H1 (cell line): ENCODE measurements at regions not wholly inside any gene's neighbourhood (a gene's known extent, or its start where the extent isn't known, plus 50 kb on each side); places are given as distances from the start of the nearest gene placed in this dataset.
A peak's percentile ranks its signal among the peaks of the same experiment; 100 is the strongest.

Source experiments
- CTCF ChIA-PET: fragments of 300-600 bp; sonication (Branson Sonifier 250); formaldehyde crosslinking; loops from one replicate; lab custom pipeline; 2021; ENCODE audit not compliant: partially characterized antibody; lab: Charles Lee
- POLR2A ChIA-PET: fragments of 300-600 bp; sonication (Branson Sonifier 250); formaldehyde crosslinking; loops from one replicate; lab custom pipeline; 2021; ENCODE audit warnings: inconsistent platforms; ENCODE audit not compliant: partially characterized antibody; lab: Charles Lee
- DNase-seq, 2 experiments: peaks; one replicate each; pipeline versions ENCODE4 v3.0.0 to v3.0.0-alpha.2; 2010 to 2022; ENCODE audit warnings: low spot score in 2 of 2, low read depth in 1 of 2, mixed read lengths in 1 of 2
- FAIRE-seq: peaks from 2 replicates; lab custom pipeline; 2011; peaks lifted over from hg19 to GRCh38; lab: Jason Lieb, UNC
- H2AFZ ChIP-seq: 2 replicates; pipeline ENCODE4 v1.8.1; 2012; ENCODE audit warnings: low read length, inconsistent platforms
- H2AK5ac ChIP-seq: 2 replicates; pipeline ENCODE4 v1.6.1; 2013; ENCODE audit warnings: low read depth, low read length
- H2BK120ac ChIP-seq: replicated peaks from 2 replicates; pipeline ENCODE3; 2013; ENCODE audit warnings: low read depth, low read length, inconsistent platforms
- H2BK12ac ChIP-seq: 2 replicates; pipeline ENCODE4 v1.6.1; 2013; ENCODE audit warnings: low read depth, low read length
- H2BK15ac ChIP-seq: 2 replicates; pipeline ENCODE4 v1.6.1; 2013; ENCODE audit warnings: low read length
- H2BK20ac ChIP-seq: 2 replicates; pipeline ENCODE4 v1.6.1; 2013; ENCODE audit warnings: low read length
- H2BK5ac ChIP-seq: 2 replicates; pipeline ENCODE4 v1.6.1; 2013; ENCODE audit warnings: low read depth, low read length
- H3K14ac ChIP-seq: 2 replicates; pipeline ENCODE4 v1.6.1; 2013; ENCODE audit warnings: inconsistent platforms; ENCODE audit not compliant: insufficient read length
- H3K18ac ChIP-seq: 2 replicates; pipeline ENCODE4 v1.6.1; 2013; ENCODE audit warnings: low read length; ENCODE audit errors: extremely low read depth
- H3K23ac ChIP-seq: 2 replicates; pipeline ENCODE4 v1.6.1; 2013; ENCODE audit warnings: inconsistent platforms; ENCODE audit not compliant: insufficient read length
- H3K23me2 ChIP-seq: 2 replicates; pipeline ENCODE4 v1.6.1; 2013; ENCODE audit warnings: low read depth, low read length
- H3K27ac ChIP-seq: 2 replicates; pipeline ENCODE4 v1.6.1; 2011; ENCODE audit warnings: low read depth, low read length, inconsistent platforms
- H3K27me3 ChIP-seq, 4 experiments: replicated peaks in 1 of 4; 1 replicate in 1 of 4; 2 replicates in 3 of 4; pipeline versions ENCODE4 v1.6.1 to v1.8.1; 2011 to 2013; ENCODE audit warnings: low read length in 3 of 4, mild to moderate bottlenecking in 3 of 4, inconsistent platforms in 2 of 4, mixed read lengths in 2 of 4, moderate library complexity in 1 of 4; ENCODE audit not compliant: control insufficient read depth in 3 of 4, insufficient read depth in 3 of 4; ENCODE audit errors: extremely low read depth in 1 of 4
- H3K36me3 ChIP-seq, 4 experiments: 2 replicates each; pipeline versions ENCODE4 v1.6.1 to v1.8.1; 2011 to 2013; ENCODE audit warnings: mild to moderate bottlenecking in 4 of 4, low read length in 3 of 4, moderate library complexity in 2 of 4, control low read depth in 1 of 4, inconsistent platforms in 1 of 4; ENCODE audit not compliant: insufficient read depth in 4 of 4, control insufficient read depth in 2 of 4
- H3K4ac ChIP-seq: replicated peaks from 2 replicates; pipeline ENCODE3; 2013; ENCODE audit warnings: low read length, low read depth, mixed read lengths, inconsistent platforms; ENCODE audit not compliant: insufficient read length
- H3K4me1 ChIP-seq, 4 experiments: replicated peaks in 1 of 4; 1 replicate in 1 of 4; 2 replicates in 3 of 4; pipeline versions ENCODE4 v1.6.1 to v1.8.1; 2011 to 2013; ENCODE audit warnings: low read length in 3 of 4, inconsistent platforms in 2 of 4, mixed read lengths in 1 of 4; ENCODE audit not compliant: insufficient read depth in 4 of 4, control insufficient read depth in 3 of 4
- H3K4me2 ChIP-seq, 2 experiments: 2 replicates each; pipeline versions ENCODE4 v1.6.1 to v1.8.1; 2011 to 2013; ENCODE audit warnings: low read depth in 2 of 2, low read length in 2 of 2, control low read depth in 1 of 2, inconsistent platforms in 1 of 2, mild to moderate bottlenecking in 1 of 2; ENCODE audit not compliant: insufficient read depth in 1 of 2
- H3K4me3 ChIP-seq, 4 experiments: fragments of 200-600, 300-600 bp in 1 of 4; sonication (generic), shearing (Covaris generic), sonication (Bioruptor Twin) in 1 of 4; 2 replicates each; pipeline versions ENCODE4 v1.5.1 to v1.8.1; 2011 to 2016; ENCODE audit warnings: low read length in 4 of 4, low read depth in 3 of 4, control low read depth in 2 of 4, inconsistent platforms in 2 of 4, mild to moderate bottlenecking in 2 of 4, mixed read lengths in 1 of 4, moderate library complexity in 1 of 4; ENCODE audit not compliant: insufficient read depth in 2 of 4; ENCODE audit errors: extremely low read depth in 1 of 4
- H3K56ac ChIP-seq: replicated peaks from 2 replicates; pipeline ENCODE3; 2013; ENCODE audit warnings: low read depth, mild to moderate bottlenecking, mixed read lengths, low read length, inconsistent platforms; ENCODE audit not compliant: insufficient read length
- H3K79me1 ChIP-seq: 2 replicates; pipeline ENCODE4 v1.6.1; 2013; ENCODE audit warnings: low read depth, low read length, control low read depth
- H3K79me2 ChIP-seq, 2 experiments: 2 replicates each; pipeline versions ENCODE4 v1.6.1 to v1.8.1; 2012 to 2013; ENCODE audit warnings: low read length in 2 of 2, mild to moderate bottlenecking in 2 of 2, inconsistent platforms in 1 of 2; ENCODE audit not compliant: insufficient read depth in 2 of 2, control insufficient read depth in 1 of 2
- H3K9ac ChIP-seq, 4 experiments: replicated peaks in 1 of 4; 1 replicate in 1 of 4; 2 replicates in 3 of 4; pipeline versions ENCODE4 v1.6.1 to v1.8.1; 2011 to 2013; ENCODE audit warnings: low read depth in 3 of 4, low read length in 3 of 4, control low read depth in 2 of 4, mild to moderate bottlenecking in 2 of 4, moderate library complexity in 2 of 4, inconsistent platforms in 1 of 4; ENCODE audit errors: extremely low read depth in 1 of 4
- H3K9me3 ChIP-seq, 2 experiments: 2 replicates each; pipeline versions ENCODE4 v1.6.1 to v1.8.1; 2012 to 2013; ENCODE audit warnings: mild to moderate bottlenecking in 2 of 2, moderate library complexity in 2 of 2, control low read depth in 1 of 2, inconsistent platforms in 1 of 2, low read depth in 1 of 2, low read length in 1 of 2, mixed read lengths in 1 of 2; ENCODE audit not compliant: insufficient read depth in 2 of 2
- H4K20me1 ChIP-seq, 2 experiments: replicated peaks in 1 of 2; 2 replicates each; pipeline versions ENCODE3 to v1.8.1; 2011 to 2013; ENCODE audit warnings: inconsistent platforms in 2 of 2, low read length in 2 of 2, mild to moderate bottlenecking in 1 of 2; ENCODE audit not compliant: insufficient read depth in 2 of 2, control insufficient read depth in 1 of 2
- H4K5ac ChIP-seq: 2 replicates; pipeline ENCODE4 v1.6.1; 2013; ENCODE audit warnings: low read length, low read depth, mixed read lengths, inconsistent platforms; ENCODE audit not compliant: insufficient read length
- H4K8ac ChIP-seq: 2 replicates; pipeline ENCODE4 v1.8.0; 2013; ENCODE audit warnings: mild to moderate bottlenecking, moderate library complexity, low read length, inconsistent platforms; ENCODE audit not compliant: insufficient read depth; ENCODE audit errors: extremely low read depth
- H4K91ac ChIP-seq: replicated peaks from 2 replicates; pipeline ENCODE3; 2013; ENCODE audit warnings: low read length, mixed read lengths, inconsistent platforms; ENCODE audit not compliant: insufficient read length
- MAFK ChIP-seq: IDR thresholded peaks from 2 replicates; pipeline ENCODE4 v1.6.1; 2012; ENCODE audit warnings: low read depth, mild to moderate bottlenecking, improper control_type of control experiment, low read length
- WGBS, 2 experiments: shearing (Covaris generic) in 1 of 2; methylation state at CpG; one replicate each; pipeline versions ENCODE4 v1.1.6 to v1.1.7; 2013 to 2015; ENCODE audit warnings: low lambda C conversion rate in 2 of 2, mixed read lengths in 2 of 2, inconsistent platforms in 1 of 2, low coverage in 1 of 2, missing lambda C conversion rate in 1 of 2; ENCODE audit not compliant: insufficient replicate concordance in 2 of 2, insufficient coverage in 1 of 2, insufficient read length in 1 of 2; ENCODE audit errors: extremely low coverage in 1 of 2, missing lambda C conversion rate in 1 of 2; 5-methylcytosine and 5-hydroxymethylcytosine counted together
- TF ChIP-seq, protein P1 (sequence below): IDR thresholded peaks from 2 replicates; pipeline ENCODE4 v1.6.1; 2011; ENCODE audit warnings: low read depth, mild to moderate bottlenecking, low read length; ENCODE audit not compliant: insufficient read depth

DNA sequence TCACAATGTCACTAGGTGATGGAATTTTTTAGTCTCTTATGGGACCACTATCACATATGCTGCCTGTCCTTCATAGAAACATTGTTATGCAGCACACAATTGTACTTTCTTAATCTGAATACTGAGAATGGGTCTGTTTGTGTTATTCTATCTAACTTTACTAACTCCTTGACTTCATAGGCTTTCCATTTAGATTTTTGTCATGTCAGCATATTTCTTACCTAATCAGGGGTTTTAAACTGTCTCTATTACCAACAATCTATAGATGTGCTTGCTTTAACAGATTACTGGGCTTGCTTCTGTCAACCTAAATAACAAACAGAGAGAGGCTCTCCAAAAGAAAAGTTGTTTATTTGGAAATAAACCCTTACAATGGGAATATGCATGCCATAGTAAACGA is 289.6 kb upstream of the ZNF804A start:
- H3K27me3 ChIP-seq = peaks cover 0 to 1% (median 0%) of the 10 kb centered on the region in 4 experiments; a peak in 1 of 7 replicates
- POLR2A ChIA-PET = no interaction called here
- H4K5ac ChIP-seq = no peak overlapping the region
- no peak overlapping the region for H2BK5ac ChIP-seq
- H3K9ac ChIP-seq = no peak overlapping the region
- FAIRE-seq (no peak), DNase-seq (no peak)
- H2BK12ac ChIP-seq = no peak overlapping the region
- CTCF ChIA-PET = no interaction called here
- H3K4ac ChIP-seq = no peak overlapping the region
- 77% methylated on average over 1 of the region's 1 CpG; no CpG with 5 or more reads in 1 of the 2 experiments for WGBS, 2 experiments
- H3K23ac ChIP-seq = no peak overlapping the region
- no peak overlapping the region for H3K14ac ChIP-seq
- no peak overlapping the region for H3K18ac ChIP-seq
- H3K56ac ChIP-seq = no peak overlapping the region
- H2AK5ac ChIP-seq = no peak overlapping the region
- no peaks in the 10 kb centered on the region for H3K36me3 ChIP-seq
- H3K4me2 ChIP-seq = no peak overlapping the region
- no peaks in the 10 kb centered on the region for H4K20me1 ChIP-seq
- TF ChIP-seq MAFK = peak; percentile 99
- TF ChIP-seq, protein P1, sequence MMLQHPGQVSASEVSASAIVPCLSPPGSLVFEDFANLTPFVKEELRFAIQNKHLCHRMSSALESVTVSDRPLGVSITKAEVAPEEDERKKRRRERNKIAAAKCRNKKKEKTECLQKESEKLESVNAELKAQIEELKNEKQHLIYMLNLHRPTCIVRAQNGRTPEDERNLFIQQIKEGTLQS = no peak
- TF ChIP-seq, all 59 proteins: peak for 1
- Histone ChIP-seq H2BK120ac (no peak overlapping the region), H3K27ac (no peak overlapping the region), H3K4me1 (no peaks in the 10 kb centered on the region), H3K23me2 (no peaks in the 10 kb centered on the region), H3K79me1 (no peaks in the 10 kb centered on the region), H2AFZ (no peak overlapping the region), H4K91ac (no peak overlapping the region), H2BK20ac (no peak overlapping the region), H3K9me3 (no peaks in the 10 kb centered on the region), H4K8ac (no peak overlapping the region), H2BK15ac (no peak overlapping the region), H3K79me2 (no peaks in the 10 kb centered on the region), H3K4me3 (no peak overlapping the region)
